GM12872 (cell line): ENCODE measurements at regions not wholly inside any gene's neighbourhood (a gene's known extent, or its start where the extent isn't known, plus 50 kb on each side); places are given as distances from the start of the nearest gene placed in this dataset.

Experiments used
- TF ChIP-seq, protein P1 (sequence below): IDR thresholded peaks from 3 replicates; pipeline ENCODE4 v1.5.1; 2011; ENCODE audit warnings: low read depth, mild to moderate bottlenecking, low read length, moderate library complexity; ENCODE audit not compliant: insufficient read depth

DNA sequence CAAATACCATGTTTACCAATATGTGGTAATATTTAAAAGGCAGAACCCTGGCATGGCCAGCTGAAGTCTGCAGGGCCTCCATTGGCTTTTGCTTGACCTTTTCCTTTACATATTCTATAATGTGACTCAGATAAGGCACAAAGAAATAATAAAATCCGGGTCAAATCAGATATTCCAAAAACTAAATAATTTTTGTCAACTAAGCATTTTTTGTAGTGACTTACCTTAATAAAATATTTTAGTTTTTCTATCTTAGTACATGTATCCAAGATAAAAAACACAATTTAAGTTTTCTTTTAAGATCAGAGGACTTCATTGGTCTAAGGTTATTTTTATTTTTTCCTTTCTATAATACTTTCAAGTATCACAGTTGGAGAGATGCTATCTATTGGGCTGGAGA is 179.4 kb upstream of the ADAMTS5 start:
- TF ChIP-seq, protein P1, sequence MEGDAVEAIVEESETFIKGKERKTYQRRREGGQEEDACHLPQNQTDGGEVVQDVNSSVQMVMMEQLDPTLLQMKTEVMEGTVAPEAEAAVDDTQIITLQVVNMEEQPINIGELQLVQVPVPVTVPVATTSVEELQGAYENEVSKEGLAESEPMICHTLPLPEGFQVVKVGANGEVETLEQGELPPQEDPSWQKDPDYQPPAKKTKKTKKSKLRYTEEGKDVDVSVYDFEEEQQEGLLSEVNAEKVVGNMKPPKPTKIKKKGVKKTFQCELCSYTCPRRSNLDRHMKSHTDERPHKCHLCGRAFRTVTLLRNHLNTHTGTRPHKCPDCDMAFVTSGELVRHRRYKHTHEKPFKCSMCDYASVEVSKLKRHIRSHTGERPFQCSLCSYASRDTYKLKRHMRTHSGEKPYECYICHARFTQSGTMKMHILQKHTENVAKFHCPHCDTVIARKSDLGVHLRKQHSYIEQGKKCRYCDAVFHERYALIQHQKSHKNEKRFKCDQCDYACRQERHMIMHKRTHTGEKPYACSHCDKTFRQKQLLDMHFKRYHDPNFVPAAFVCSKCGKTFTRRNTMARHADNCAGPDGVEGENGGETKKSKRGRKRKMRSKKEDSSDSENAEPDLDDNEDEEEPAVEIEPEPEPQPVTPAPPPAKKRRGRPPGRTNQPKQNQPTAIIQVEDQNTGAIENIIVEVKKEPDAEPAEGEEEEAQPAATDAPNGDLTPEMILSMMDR = no peak

DNA sequence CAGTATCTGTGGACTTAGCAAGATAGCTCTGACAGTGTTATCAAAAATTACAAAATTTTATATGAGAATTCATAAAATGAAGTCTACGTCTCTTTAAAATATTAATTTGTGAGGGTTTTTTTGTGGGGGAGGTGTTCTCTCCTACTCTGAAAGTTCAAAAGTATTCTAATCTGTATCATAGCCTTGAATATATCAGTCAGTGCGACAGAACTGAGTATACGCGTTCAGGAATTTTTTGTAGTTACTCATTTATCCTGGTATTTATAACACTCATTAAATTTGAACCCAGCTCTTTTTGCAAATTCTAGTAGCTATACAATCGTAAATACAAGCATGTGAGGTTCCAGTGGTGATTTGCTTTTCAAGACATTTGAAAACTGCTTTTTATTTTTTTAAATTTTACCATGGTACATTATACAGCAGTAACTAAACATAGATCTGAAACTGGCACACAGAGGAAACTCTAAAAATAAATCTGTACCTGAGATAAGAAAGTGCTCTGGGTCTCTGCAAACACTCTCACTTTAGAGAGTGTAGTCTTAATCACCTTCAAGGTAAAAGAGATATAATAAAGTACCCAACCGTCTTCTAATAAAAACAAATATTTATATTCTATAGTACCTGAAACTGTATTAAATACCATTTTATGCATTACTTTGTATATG is 178.4 kb upstream of the ADAMTS5 start:
- TF ChIP-seq, protein P1 = no peak

DNA sequence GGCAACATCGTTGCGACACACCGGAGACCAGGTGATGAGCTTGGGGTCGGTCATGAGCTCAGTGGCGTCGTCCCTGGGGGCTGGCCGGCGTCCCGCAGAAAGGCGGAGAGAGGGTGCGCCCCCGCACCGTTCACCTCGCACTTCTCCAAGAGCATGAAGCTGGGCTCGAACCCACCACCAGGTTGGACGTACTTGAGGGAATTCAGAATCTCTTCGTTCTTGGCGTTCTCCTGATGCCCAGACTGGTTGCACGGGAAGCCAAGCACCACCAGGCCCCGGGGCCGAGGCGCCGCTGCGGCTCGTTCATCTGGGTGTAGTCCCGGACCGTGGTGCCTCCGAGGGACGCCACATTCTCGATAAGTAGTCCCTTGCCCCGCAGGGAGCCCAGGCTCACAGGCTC is 176.6 kb upstream of the ADAMTS5 start:
- TF ChIP-seq, protein P1 = no peak

DNA sequence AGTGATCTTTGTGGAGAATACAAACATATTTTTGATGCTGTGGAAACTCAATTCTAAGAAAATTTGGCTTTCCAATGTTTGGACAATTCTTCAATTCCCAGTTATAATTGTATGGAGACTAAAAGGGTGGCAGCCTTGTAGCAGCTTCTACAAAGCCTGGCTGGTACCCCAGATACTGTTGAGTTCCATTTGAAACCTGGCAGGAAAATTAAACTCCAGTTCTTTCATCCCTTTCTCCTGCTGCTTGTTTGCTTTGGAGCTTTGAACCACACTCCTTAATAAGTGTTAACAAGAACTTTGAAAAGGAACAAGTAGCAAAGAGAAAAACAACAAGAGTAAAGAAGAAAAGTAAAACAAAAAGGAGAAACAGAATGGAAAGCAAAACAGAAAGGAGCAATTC is 172.6 kb upstream of the ADAMTS5 start:
- TF ChIP-seq, protein P1 = no peak

DNA sequence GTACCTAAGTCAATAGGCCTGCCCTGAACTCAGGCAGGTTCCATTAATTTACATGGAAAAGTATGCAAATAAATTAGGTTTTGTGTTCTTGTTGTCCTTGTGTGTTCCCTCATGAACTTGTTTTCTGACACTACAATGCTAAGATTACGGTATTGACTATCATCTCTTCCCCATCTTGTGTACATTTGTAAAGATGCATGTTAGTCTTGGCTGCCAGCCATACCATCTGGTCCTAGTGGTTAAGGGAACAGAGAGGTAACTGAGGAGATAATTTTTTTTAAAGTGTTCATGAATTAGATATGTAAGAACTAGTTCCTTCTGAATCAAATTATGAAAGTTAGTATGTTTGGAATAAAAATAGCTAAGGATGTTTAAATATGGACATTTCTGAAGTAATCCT is 167.6 kb upstream of the ADAMTS5 start:
- TF ChIP-seq, protein P1 = no peak

DNA sequence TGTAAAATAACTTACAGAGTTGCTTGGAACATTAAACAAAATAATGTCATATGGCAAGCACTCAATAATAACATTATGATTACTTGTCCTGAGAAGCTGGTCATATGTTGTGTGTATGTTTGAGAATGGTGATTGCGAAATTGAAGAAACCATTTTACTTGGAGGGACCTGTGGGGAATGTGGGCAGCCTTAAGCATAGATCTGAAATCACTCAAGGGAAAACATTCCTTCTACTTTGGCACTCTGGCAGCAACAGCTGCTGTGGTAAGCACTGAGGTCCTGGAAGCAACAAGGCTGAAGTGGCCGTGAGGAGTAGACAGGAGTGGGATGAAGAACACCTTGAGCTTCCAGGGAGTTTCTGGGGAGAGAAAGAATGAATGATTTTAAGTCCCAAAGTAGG is 165.4 kb upstream of the ADAMTS5 start:
- TF ChIP-seq, protein P1 = no peak

DNA sequence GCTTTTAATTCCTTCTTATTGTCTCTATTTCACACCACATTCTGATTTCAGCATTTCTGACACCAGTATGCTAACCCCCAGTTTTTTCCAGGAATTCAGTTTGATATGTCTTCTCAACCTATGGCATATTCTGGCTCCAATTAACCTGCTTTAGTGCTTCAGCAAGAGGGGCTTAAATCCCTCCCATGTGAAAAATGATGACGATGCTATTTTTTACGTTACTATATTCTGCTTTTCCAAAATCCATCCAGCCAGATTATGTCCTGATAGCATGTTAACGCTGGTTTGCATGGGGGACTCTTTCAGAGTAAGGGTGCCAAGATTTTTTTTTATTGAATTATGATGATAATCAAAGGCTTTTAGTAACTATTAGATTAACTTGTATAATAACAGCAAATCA is 163.3 kb upstream of the ADAMTS5 start:
- TF ChIP-seq, protein P1 = no peak
